PC-9 (cell line): ENCODE measurements at regions not wholly inside any gene's neighbourhood (a gene's known extent, or its start where the extent isn't known, plus 50 kb on each side); places are given as distances from the start of the nearest gene placed in this dataset.
A peak's percentile ranks its signal among the peaks of the same experiment; 100 is the strongest.

Experiments used
- BruUV-seq: library from RNA; stranded (reverse); fragments of 400-500 nt; replicated peaks from 2 replicates; lab custom pipeline; 2021; lab: Mats Ljungman, UMichigan
- CTCF ChIA-PET: fragments of 300-600 bp; sonication (Branson Sonifier 250); formaldehyde crosslinking; loops from one replicate; lab custom pipeline; 2022; ENCODE audit warnings: antibody characterized with exemption; lab: Charles Lee
- POLR2A ChIA-PET: fragments of 300-600 bp; sonication (Branson Sonifier 250); formaldehyde crosslinking; loops from one replicate; lab custom pipeline; 2022; ENCODE audit warnings: antibody characterized with exemption; ENCODE audit not compliant: unreplicated experiment; lab: Charles Lee
- DNase-seq, 2 experiments: peaks; one replicate each; pipeline versions ENCODE4 v3.0.0 to v3.0.0-alpha.2; 2015 to 2022; ENCODE audit warnings: mixed read lengths in 1 of 2
- H2AFZ ChIP-seq: fragments of 200-600 bp; sonication (generic); 2 replicates; pipeline ENCODE4 v1.8.1; 2017; ENCODE audit warnings: antibody characterized with exemption
- H3F3A ChIP-seq: fragments of 200-600 bp; sonication (generic); 2 replicates; pipeline ENCODE4 v1.8.1; 2017; ENCODE audit warnings: antibody characterized with exemption, mild to moderate bottlenecking, low read depth; ENCODE audit not compliant: insufficient read depth
- H3K27ac ChIP-seq: fragments of 200-600 bp; sonication (generic); 2 replicates; pipeline ENCODE4 v1.6.1; 2016; ENCODE audit warnings: mixed run types
- H3K27me3 ChIP-seq: fragments of 200-600 bp; sonication (generic); 2 replicates; pipeline ENCODE4 v1.6.1; 2016; ENCODE audit warnings: low read depth, mixed run types; ENCODE audit not compliant: insufficient read depth
- H3K36me3 ChIP-seq: fragments of 200-600 bp; sonication (generic); 2 replicates; pipeline ENCODE4 v1.6.1; 2016; ENCODE audit warnings: low read depth, mixed run types
- H3K4me1 ChIP-seq: fragments of 200-600 bp; sonication (generic); replicated peaks from 2 replicates; pipeline ENCODE4 v1.6.1; 2016; ENCODE audit warnings: mixed run types; ENCODE audit not compliant: insufficient read depth
- H3K4me2 ChIP-seq: fragments of 200-600 bp; sonication (generic); 2 replicates; pipeline ENCODE4 v1.6.1; 2017; ENCODE audit warnings: mixed run types
- H3K4me3 ChIP-seq: fragments of 200-600 bp; sonication (generic); 2 replicates; pipeline ENCODE4 v1.6.1; 2016; ENCODE audit warnings: mixed run types
- H3K79me2 ChIP-seq: fragments of 200-600 bp; sonication (generic); 2 replicates; pipeline ENCODE4 v1.6.1; 2017; ENCODE audit warnings: low read depth, mixed run types
- H3K9me2 ChIP-seq: fragments of 200-600 bp; sonication (generic); 2 replicates; pipeline ENCODE4 v1.8.1; 2017; ENCODE audit warnings: mild to moderate bottlenecking; ENCODE audit not compliant: insufficient read depth
- H3K9me3 ChIP-seq: fragments of 200-600 bp; sonication (generic); 2 replicates; pipeline ENCODE4 v1.8.1; 2016; ENCODE audit warnings: low read depth; ENCODE audit not compliant: insufficient read depth
- H4K20me1 ChIP-seq: fragments of 200-600 bp; sonication (generic); 2 replicates; pipeline ENCODE4 v1.8.1; 2017; ENCODE audit not compliant: insufficient read depth
- EZH2 ChIP-seq: fragments of 200-600 bp; sonication (generic); IDR thresholded peaks from 2 replicates; pipeline ENCODE4 v1.8.0; 2017; ENCODE audit warnings: antibody characterized with exemption, low read depth
- intact Hi-C: fragments of 100-400 bp; cut with micrococcal nuclease; formaldehyde crosslinking; loops from one replicate; pipeline ENCODE4 v1.10.0; 2022; ENCODE audit not compliant: unreplicated experiment
- TF ChIP-seq, protein P1 (sequence below): fragments of 200-600 bp; sonication (generic); conservative IDR thresholded peaks from 2 replicates; pipeline ENCODE4 v1.6.1; 2017; ENCODE audit warnings: mixed run types, antibody characterized with exemption, mild to moderate bottlenecking, moderate library complexity

DNA sequence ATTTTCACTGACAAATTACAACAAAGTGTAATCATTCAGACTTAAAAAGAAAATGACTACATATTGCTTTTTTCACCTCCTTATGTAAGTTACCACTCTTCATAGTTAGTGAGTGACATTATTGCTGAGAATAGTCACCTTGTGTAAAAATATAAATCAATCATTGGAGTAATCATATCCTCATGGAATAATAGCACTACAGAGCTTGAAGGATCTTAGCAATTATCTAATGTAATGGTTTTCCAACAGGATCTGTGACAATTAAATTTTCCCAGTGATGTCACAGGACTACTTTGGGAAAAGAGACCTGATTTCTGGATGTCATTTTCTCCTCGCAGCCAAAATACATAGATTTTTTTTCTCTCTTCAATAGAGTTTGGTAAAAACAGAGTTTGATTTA lies 833.0 kb upstream of the PCDH9 start:
- Histone ChIP-seq H3K27ac (no peak overlapping the region), H3F3A (no peaks in the 10 kb centered on the region), H3K27me3 (no peaks in the 10 kb centered on the region), H3K9me3 (no peaks in the 10 kb centered on the region), H3K4me3 (no peak overlapping the region), H3K4me1 (0 out of 2 replicates have a peak, but pooled peaks cover 1% of the 10 kb centered on the region), H3K4me2 (no peak overlapping the region), H2AFZ (no peak overlapping the region), H4K20me1 (no peaks in the 10 kb centered on the region), H3K9me2 (peaks cover 4% of the 10 kb centered on the region; the same call in 1 of the 2 replicates), H3K36me3 (no peaks in the 10 kb centered on the region), H3K79me2 (no peaks in the 10 kb centered on the region)
- TF ChIP-seq EZH2: no peak
- TF ChIP-seq, protein P1, sequence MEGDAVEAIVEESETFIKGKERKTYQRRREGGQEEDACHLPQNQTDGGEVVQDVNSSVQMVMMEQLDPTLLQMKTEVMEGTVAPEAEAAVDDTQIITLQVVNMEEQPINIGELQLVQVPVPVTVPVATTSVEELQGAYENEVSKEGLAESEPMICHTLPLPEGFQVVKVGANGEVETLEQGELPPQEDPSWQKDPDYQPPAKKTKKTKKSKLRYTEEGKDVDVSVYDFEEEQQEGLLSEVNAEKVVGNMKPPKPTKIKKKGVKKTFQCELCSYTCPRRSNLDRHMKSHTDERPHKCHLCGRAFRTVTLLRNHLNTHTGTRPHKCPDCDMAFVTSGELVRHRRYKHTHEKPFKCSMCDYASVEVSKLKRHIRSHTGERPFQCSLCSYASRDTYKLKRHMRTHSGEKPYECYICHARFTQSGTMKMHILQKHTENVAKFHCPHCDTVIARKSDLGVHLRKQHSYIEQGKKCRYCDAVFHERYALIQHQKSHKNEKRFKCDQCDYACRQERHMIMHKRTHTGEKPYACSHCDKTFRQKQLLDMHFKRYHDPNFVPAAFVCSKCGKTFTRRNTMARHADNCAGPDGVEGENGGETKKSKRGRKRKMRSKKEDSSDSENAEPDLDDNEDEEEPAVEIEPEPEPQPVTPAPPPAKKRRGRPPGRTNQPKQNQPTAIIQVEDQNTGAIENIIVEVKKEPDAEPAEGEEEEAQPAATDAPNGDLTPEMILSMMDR: no peak
- no TSS peak for BruUV-seq
- CTCF ChIA-PET: no interaction called here
- DNase-seq: no peak
- intact Hi-C loops: no loop called here
- POLR2A ChIA-PET: no interaction called here

- ChIA-PET POLR2A (no interaction called here), CTCF (no interaction called here)
- no peaks in the 10 kb centered on the region for H4K20me1 ChIP-seq
- H2AFZ ChIP-seq: peak overlapping the region; percentile 52; the same call in 1 of the 2 replicates
- TF ChIP-seq, protein P1: no peak
- TF ChIP-seq EZH2: no peak
- H3K27ac ChIP-seq: peak overlapping the region; percentile 68
- 0 out of 2 replicates have a peak overlapping the region, but pooled peaks have one; percentile 29 for H3K4me2 ChIP-seq
- no peak overlapping the region for H3K4me3 ChIP-seq
- peaks cover 5% of the 10 kb centered on the region; the same call in 1 of the 2 replicates for H3F3A ChIP-seq
- H3K27me3 ChIP-seq: no peaks in the 10 kb centered on the region
- no TSS peak for BruUV-seq
- no peaks in the 10 kb centered on the region for H3K36me3 ChIP-seq
- no peaks in the 10 kb centered on the region; the same call in 1 of the 2 replicates for H3K9me3 ChIP-seq
- intact Hi-C loops: no loop called here
- H3K4me1 ChIP-seq: peaks cover 12% of the 10 kb centered on the region
- no peaks in the 10 kb centered on the region for H3K79me2 ChIP-seq
- DNase-seq: no peak
- peaks cover 4% of the 10 kb centered on the region; the same call in 1 of the 2 replicates for H3K9me2 ChIP-seq
These were observed 827.7 kb upstream of the PCDH9 start for GRCh38 chr13:68057836-68058235.

DNA sequence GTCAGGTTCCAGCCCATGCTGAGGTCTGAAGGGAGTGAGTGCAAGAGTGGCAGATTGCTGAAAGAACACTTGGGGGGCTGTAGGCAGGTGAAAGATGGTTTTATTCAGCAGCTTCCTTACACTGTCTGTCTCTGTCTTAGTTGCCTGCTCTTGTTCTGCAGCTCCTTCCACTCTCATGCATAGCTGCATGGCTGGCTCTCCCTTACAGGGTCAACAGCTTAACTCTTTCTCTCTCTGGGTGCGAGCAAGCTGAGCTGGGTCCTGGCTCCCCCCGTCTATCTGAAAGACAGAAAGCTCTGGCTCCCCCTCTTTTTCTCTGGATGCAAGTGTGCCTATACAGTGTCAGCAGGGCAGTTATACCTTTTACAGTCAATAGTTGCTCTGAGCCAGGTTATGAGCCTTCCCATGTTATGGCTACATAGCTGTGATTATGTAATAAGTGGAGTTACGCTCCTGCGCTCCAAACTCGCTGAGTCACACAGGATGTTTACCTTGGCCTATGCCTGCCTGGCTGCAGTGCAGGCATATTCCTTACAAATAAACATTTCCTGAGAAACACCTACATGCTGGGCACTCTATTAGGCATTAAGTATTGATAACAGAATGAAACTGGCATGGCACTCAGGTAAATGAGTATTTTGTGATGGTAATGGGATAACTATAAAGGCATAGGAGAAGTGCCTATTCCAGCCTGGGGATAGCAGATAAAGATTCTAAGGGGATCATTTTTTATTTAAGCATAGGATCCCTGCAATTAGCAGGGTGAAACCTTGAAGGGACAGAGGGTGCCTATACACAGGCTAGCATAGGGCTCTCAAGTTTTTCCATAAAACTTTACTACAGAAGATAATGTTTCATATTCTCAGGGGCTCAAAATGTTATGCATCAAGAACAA lies 826.9 kb upstream of the PCDH9 start:
- peak; percentile 67 to 71 for DNase-seq
- Histone ChIP-seq H3F3A (peaks cover 5% of the 10 kb centered on the region; the same call in 1 of the 2 replicates), H3K27me3 (no peaks in the 10 kb centered on the region), H3K4me1 (peaks cover 12% of the 10 kb centered on the region), H3K9me2 (peaks cover 4% of the 10 kb centered on the region; the same call in 1 of the 2 replicates), H3K9me3 (no peaks in the 10 kb centered on the region; the same call in 1 of the 2 replicates), H4K20me1 (no peaks in the 10 kb centered on the region), H3K27ac (peak overlapping the region; percentile 68), H3K4me3 (no peak overlapping the region), H3K36me3 (no peaks in the 10 kb centered on the region), H3K79me2 (no peaks in the 10 kb centered on the region), H3K4me2 (peak overlapping the region; percentile 29), H2AFZ (no peak overlapping the region)
- BruUV-seq: no TSS peak
- intact Hi-C loops: no loop called here
- ChIA-PET CTCF (interaction anchor here (0.6 kb wide), 1 partner anchor 131 kb away, joined by 4 read pairs; no protein-coding TSS in a partner anchor), POLR2A (interaction anchor here (0.6 to 1.0 kb wide), 2 partner anchors 395 to 1193 kb away, joined by 5 to 7 read pairs; no protein-coding TSS in a partner anchor)
- TF ChIP-seq, protein P1: no peak
- no peak for TF ChIP-seq EZH2
